ENCODE measurements at regions not wholly inside any gene's neighbourhood (a gene's known extent, or its start where the extent isn't known, plus 50 kb on each side); places are given as distances from the start of the nearest gene placed in this dataset.
"Not testable (repeated sequence)": the region's sequence is repeated elsewhere in the genome, so short reads cannot be mapped to it uniquely, and the experiment has no call there.

- H3K9me3 Mint-ChIP-seq = no peaks in the 10 kb centered on the region
- no peaks in the 10 kb centered on the region for H3K36me3 Mint-ChIP-seq
- CTCF ChIA-PET = no interaction called here
- intact Hi-C loops (cut with micrococcal nuclease) = no loop called here
- no peaks in the 10 kb centered on the region for H3K4me1 Mint-ChIP-seq (ENCODE audit: low read depth)
- POLR2A ChIA-PET = no interaction called here
- no peaks in the 10 kb centered on the region for H3K27me3 Mint-ChIP-seq
- no peak overlapping the region for H3K4me3 Mint-ChIP-seq
- no peak for DNase-seq
- H3K27ac Mint-ChIP-seq = no peak overlapping the region
Observed at GRCh38 chr21:15659753-15660422, 69.9 kb upstream of the USP25 start.

DNA sequence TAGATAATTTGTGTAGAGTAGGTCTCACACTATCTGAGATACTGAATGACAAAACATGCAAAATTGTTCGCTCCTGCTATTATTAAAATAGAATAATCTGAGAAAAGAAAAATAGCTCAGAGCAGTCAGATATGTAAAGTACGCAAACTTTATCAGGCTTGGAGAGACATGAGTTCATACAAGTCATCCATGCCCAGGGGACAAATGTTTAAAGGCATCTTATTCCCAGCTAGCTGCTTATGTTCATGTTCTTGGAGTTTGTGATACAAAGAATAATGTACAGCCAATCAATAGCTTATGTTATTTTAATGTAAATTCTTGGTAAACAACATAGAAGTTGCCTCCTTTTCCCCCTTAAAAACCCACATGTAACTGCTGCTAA is 69.4 kb upstream of the USP25 start:
- H3K36me3 Mint-ChIP-seq = no peaks in the 10 kb centered on the region
- H3K4me3 Mint-ChIP-seq = no peak overlapping the region
- H3K9me3 Mint-ChIP-seq = no peaks in the 10 kb centered on the region
- ChIA-PET POLR2A (no interaction called here), CTCF (no interaction called here)
- intact Hi-C loops (cut with micrococcal nuclease) = no loop called here
- H3K27me3 Mint-ChIP-seq = no peaks in the 10 kb centered on the region
- H3K27ac Mint-ChIP-seq = no peak overlapping the region
- no peak for DNase-seq
- H3K4me1 Mint-ChIP-seq (ENCODE audit: low read depth) = no peaks in the 10 kb centered on the region

DNA sequence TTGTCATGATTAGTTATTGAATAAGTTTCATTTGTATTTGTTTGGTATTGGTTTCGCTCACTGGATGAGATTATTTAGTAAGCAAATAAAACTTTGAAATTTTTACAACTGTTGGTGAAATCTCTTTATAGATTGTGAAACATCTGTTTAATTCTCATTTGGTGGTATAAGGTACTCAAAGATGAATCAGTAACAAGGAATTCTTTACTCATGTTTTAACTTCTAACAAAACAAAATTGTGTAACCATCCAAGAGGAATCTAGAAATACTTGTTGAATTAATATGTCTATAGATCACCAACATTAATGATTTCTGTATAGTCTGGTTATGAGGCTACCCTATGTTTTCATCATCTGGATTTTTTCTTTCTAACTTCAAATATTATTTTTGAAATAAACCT is 62.8 kb upstream of the USP25 start:
- DNase-seq = no peak
- Mint-ChIP-seq H3K4me3 (no peak overlapping the region), H3K27me3 (no peaks in the 10 kb centered on the region), H3K9me3 (no peaks in the 10 kb centered on the region), H3K4me1 (ENCODE audit: low read depth) (no peaks in the 10 kb centered on the region), H3K27ac (no peak overlapping the region), H3K36me3 (no peaks in the 10 kb centered on the region)
- CTCF ChIA-PET = no interaction called here
- POLR2A ChIA-PET = no interaction called here
- intact Hi-C loops (cut with micrococcal nuclease) = no loop called here

- POLR2A ChIA-PET = no interaction called here
- Mint-ChIP-seq H3K36me3 (no peaks in the 10 kb centered on the region), H3K27me3 (no peaks in the 10 kb centered on the region), H3K27ac (no peak overlapping the region), H3K9me3 (no peaks in the 10 kb centered on the region), H3K4me1 (ENCODE audit: low read depth) (no peaks in the 10 kb centered on the region), H3K4me3 (no peak overlapping the region)
- DNase-seq = no peak
- CTCF ChIA-PET = interaction anchor here (0.7 kb wide), 1 partner anchor 36 kb away, joined by 3 read pairs; no protein-coding TSS in a partner anchor
- intact Hi-C loops (cut with micrococcal nuclease) = no loop called here
Observed at GRCh38 chr21:15667819-15668218, 62.0 kb upstream of the USP25 start.

GRCh38 chr21:15669247-15669646 is 60.5 kb upstream of the USP25 start:
- CTCF ChIA-PET = no interaction called here
- H3K36me3 Mint-ChIP-seq = no peaks in the 10 kb centered on the region

GRCh38 chr21:15671188-15671587 is 58.6 kb upstream of the USP25 start:
- no peak for DNase-seq
- Mint-ChIP-seq H3K9me3 (no peaks in the 10 kb centered on the region), H3K4me1 (ENCODE audit: low read depth) (no peaks in the 10 kb centered on the region), H3K4me3 (no peak overlapping the region), H3K36me3 (no peaks in the 10 kb centered on the region), H3K27ac (no peak overlapping the region), H3K27me3 (no peaks in the 10 kb centered on the region)
- CTCF ChIA-PET = no interaction called here
- POLR2A ChIA-PET = no interaction called here
- intact Hi-C loops (cut with micrococcal nuclease) = no loop called here

More at GRCh38 chr21:15669247-15669646, 60.5 kb upstream of the USP25 start:
- no peak for DNase-seq
- no peak overlapping the region for H3K27ac Mint-ChIP-seq
- no peaks in the 10 kb centered on the region for H3K4me1 Mint-ChIP-seq (ENCODE audit: low read depth)
- intact Hi-C loops (cut with micrococcal nuclease) = no loop called here
- POLR2A ChIA-PET = no interaction called here
- no peaks in the 10 kb centered on the region for H3K9me3 Mint-ChIP-seq
- no peaks in the 10 kb centered on the region for H3K27me3 Mint-ChIP-seq
- no peak overlapping the region for H3K4me3 Mint-ChIP-seq

DNA sequence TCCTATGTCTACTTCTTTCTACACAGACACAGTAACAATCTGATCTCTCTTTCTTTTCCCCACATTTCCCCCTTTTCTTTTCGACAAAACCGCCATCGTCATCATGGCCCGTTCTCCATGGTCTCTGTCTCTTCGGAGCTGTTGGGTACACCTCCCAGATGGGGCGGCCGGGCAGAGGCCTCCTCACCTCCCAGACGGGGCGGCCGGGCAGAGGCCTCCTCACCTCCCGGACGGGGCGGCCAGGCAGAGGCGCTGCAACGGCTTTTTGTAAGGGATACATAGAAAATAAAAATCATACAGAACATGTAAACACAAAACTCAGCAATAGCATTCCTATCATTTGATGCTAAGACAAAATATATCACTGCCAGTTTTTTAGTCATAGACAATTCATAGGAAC is 57.2 kb upstream of the USP25 start:
- DNase-seq; H3K4me1 Mint-ChIP-seq (ENCODE audit: low read depth); H3K36me3 Mint-ChIP-seq; intact Hi-C loops (cut with micrococcal nuclease); H3K9me3 Mint-ChIP-seq; H3K27ac Mint-ChIP-seq; H3K27me3 Mint-ChIP-seq; CTCF ChIA-PET; POLR2A ChIA-PET; H3K4me3 Mint-ChIP-seq: not testable (repeated sequence)

- POLR2A ChIA-PET = no interaction called here
- CTCF ChIA-PET = no interaction called here
- H3K9me3 Mint-ChIP-seq = no peaks in the 10 kb centered on the region
- H3K36me3 Mint-ChIP-seq = no peaks in the 10 kb centered on the region
- no peak overlapping the region for H3K4me3 Mint-ChIP-seq
- intact Hi-C loops (cut with micrococcal nuclease) = no loop called here
- no peak overlapping the region for H3K27ac Mint-ChIP-seq
- no peak for DNase-seq
- no peaks in the 10 kb centered on the region for H3K4me1 Mint-ChIP-seq (ENCODE audit: low read depth)
- H3K27me3 Mint-ChIP-seq = no peaks in the 10 kb centered on the region
Observed at GRCh38 chr21:15676935-15677334, 52.8 kb upstream of the USP25 start.

DNA sequence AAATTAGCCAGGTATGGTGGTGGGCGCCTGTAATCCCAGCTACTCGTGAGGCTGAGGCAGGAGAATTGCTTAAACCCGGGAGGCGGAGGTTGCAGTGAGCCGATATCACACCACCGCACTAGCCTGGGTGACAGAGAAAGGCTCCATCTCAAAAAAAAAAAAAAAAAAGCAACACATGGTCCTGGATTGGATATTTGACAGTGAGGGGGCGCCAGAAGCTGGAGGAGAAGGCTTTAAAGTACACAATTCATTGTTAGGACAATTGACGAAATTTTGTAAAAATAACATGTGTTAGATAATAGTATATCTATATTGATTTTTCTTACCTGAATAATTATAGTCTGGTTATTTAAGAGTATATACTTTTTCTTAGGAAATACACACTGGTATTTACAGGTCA is 50.2 kb upstream of the USP25 start:
- H3K4me1 Mint-ChIP-seq (ENCODE audit: low read depth) = peaks cover 5% of the 10 kb centered on the region
- H3K4me3 Mint-ChIP-seq = no peak overlapping the region
- no peaks in the 10 kb centered on the region for H3K36me3 Mint-ChIP-seq
- ChIA-PET CTCF (no interaction called here), POLR2A (no interaction called here)
- H3K27me3 Mint-ChIP-seq = no peaks in the 10 kb centered on the region
- intact Hi-C loops (cut with micrococcal nuclease) = no loop called here
- no peak for DNase-seq
- H3K9me3 Mint-ChIP-seq = no peaks in the 10 kb centered on the region
- no peak overlapping the region for H3K27ac Mint-ChIP-seq

Data from activated CD4-positive, alpha-beta memory T cell treated with anti-CD3 and anti-CD28 coated beads for 36 hours (primary cell).